Loucy (cell line): ENCODE measurements at regions not wholly inside any gene's neighbourhood (a gene's known extent, or its start where the extent isn't known, plus 50 kb on each side); places are given as distances from the start of the nearest gene placed in this dataset.

Source experiments
- H2AFZ ChIP-seq: fragments of 200-600 bp; sonication (generic); 2 replicates; pipeline ENCODE4 v1.6.0; 2016; ENCODE audit warnings: antibody characterized with exemption, mild to moderate bottlenecking, low read length, moderate library complexity
- H3F3A ChIP-seq: fragments of 200-600 bp; 2 replicates; pipeline ENCODE4 v1.6.0; 2016; ENCODE audit warnings: antibody characterized with exemption, low read depth, mild to moderate bottlenecking
- H3K27me3 ChIP-seq: fragments of 200-600 bp; sonication (generic); 2 replicates; pipeline ENCODE4 v1.6.1; 2014; ENCODE audit warnings: low read length, mild to moderate bottlenecking; ENCODE audit not compliant: insufficient read depth, poor library complexity, severe bottlenecking
- H3K36me3 ChIP-seq: fragments of 200-600 bp; sonication (generic); 2 replicates; pipeline ENCODE4 v1.6.1; 2016; ENCODE audit warnings: low read length; ENCODE audit not compliant: insufficient read depth
- H3K4me1 ChIP-seq: fragments of 200-600 bp; sonication (generic); 2 replicates; pipeline ENCODE4 v1.5.1; 2014; ENCODE audit warnings: low read length, mild to moderate bottlenecking; ENCODE audit not compliant: insufficient read depth, poor library complexity, severe bottlenecking
- H3K4me2 ChIP-seq: fragments of 200-600 bp; sonication (generic); 2 replicates; pipeline ENCODE4 v1.6.0; 2014; ENCODE audit warnings: antibody characterized with exemption, low read length, low read depth, mild to moderate bottlenecking; ENCODE audit not compliant: poor library complexity, severe bottlenecking
- H3K4me3 ChIP-seq: fragments of 200-600 bp; sonication (generic); 2 replicates; pipeline ENCODE4 v1.5.1; 2014; ENCODE audit warnings: low read length, mild to moderate bottlenecking, mixed read lengths; ENCODE audit not compliant: poor library complexity, severe bottlenecking
- H3K79me2 ChIP-seq: fragments of 200-600 bp; sonication (generic); 2 replicates; pipeline ENCODE4 v1.6.1; 2014; ENCODE audit warnings: low read length; ENCODE audit not compliant: insufficient read depth
- H3K9ac ChIP-seq: fragments of 200-600 bp; sonication (generic); 2 replicates; pipeline ENCODE4 v1.6.0; 2014; ENCODE audit warnings: mild to moderate bottlenecking, low read depth, low read length, moderate library complexity; ENCODE audit not compliant: poor library complexity, severe bottlenecking
- H3K9me2 ChIP-seq: fragments of 200-600 bp; sonication (generic); replicated peaks from 2 replicates; pipeline ENCODE4 v1.6.1; 2016; ENCODE audit warnings: low read depth, low read length, mixed read lengths
- H3K9me3 ChIP-seq: fragments of 200-600 bp; sonication (generic); 2 replicates; pipeline ENCODE4 v1.6.1; 2014; ENCODE audit warnings: mild to moderate bottlenecking, antibody characterized with exemption, low read length, low read depth; ENCODE audit not compliant: insufficient read depth
- H4K20me1 ChIP-seq: fragments of 200-600 bp; sonication (generic); 2 replicates; pipeline ENCODE4 v1.6.0; 2014; ENCODE audit warnings: antibody characterized with exemption, low read length, mild to moderate bottlenecking; ENCODE audit not compliant: insufficient read depth, poor library complexity, severe bottlenecking
- CTCF ChIP-seq: fragments of 200-600 bp; sonication (generic); conservative IDR thresholded peaks from 2 replicates; pipeline ENCODE4 v1.5.1; 2014; ENCODE audit warnings: mild to moderate bottlenecking, antibody characterized with exemption, low read length
- EZH2phosphoT487 ChIP-seq: fragments of 200-600 bp; IDR thresholded peaks from 2 replicates; pipeline ENCODE4 v1.6.1; 2018; ENCODE audit warnings: antibody characterized with exemption, mild to moderate bottlenecking, moderate library complexity, borderline replicate concordance

- no peak overlapping the region for H2AFZ ChIP-seq
- TF ChIP-seq CTCF (no peak; the same call in 1 of the 2 replicates), EZH2phosphoT487 (no peak)
- no peaks in the 10 kb centered on the region for H3F3A ChIP-seq
- H3K9ac ChIP-seq, result no peak overlapping the region
- no peaks in the 10 kb centered on the region for H4K20me1 ChIP-seq
- no peaks in the 10 kb centered on the region for H3K9me2 ChIP-seq
- H3K9me3 ChIP-seq, result no peaks in the 10 kb centered on the region
- no peak overlapping the region for H3K4me2 ChIP-seq
- H3K27me3 ChIP-seq, result no peaks in the 10 kb centered on the region
- no peaks in the 10 kb centered on the region for H3K4me1 ChIP-seq
- no peaks in the 10 kb centered on the region for H3K36me3 ChIP-seq
- H3K79me2 ChIP-seq, result no peaks in the 10 kb centered on the region
- no peak overlapping the region for H3K4me3 ChIP-seq
Observed at GRCh38 chr5:25862276-25862675, 1176.1 kb downstream of the CDH9 start.

GRCh38 chr5:25858019-25858418, 1180.4 kb downstream of the CDH9 start:
- Histone ChIP-seq H3K9me3 (no peaks in the 10 kb centered on the region), H2AFZ (no peak overlapping the region), H3K9me2 (no peaks in the 10 kb centered on the region), H3K4me1 (no peaks in the 10 kb centered on the region), H3K9ac (no peak overlapping the region), H4K20me1 (no peaks in the 10 kb centered on the region), H3K4me3 (no peak overlapping the region), H3K79me2 (no peaks in the 10 kb centered on the region), H3K27me3 (no peaks in the 10 kb centered on the region), H3F3A (no peaks in the 10 kb centered on the region), H3K4me2 (no peak overlapping the region), H3K36me3 (no peaks in the 10 kb centered on the region)
- TF ChIP-seq CTCF (peak; percentile 36; the same call in 1 of the 2 replicates), EZH2phosphoT487 (no peak)

GRCh38 chr5:25851301-25851700, 1187.1 kb downstream of the CDH9 start:
- no peaks in the 10 kb centered on the region for H3K27me3 ChIP-seq
- no peak overlapping the region for H3K9ac ChIP-seq
- H3F3A ChIP-seq, result no peaks in the 10 kb centered on the region
- H3K9me2 ChIP-seq, result no peaks in the 10 kb centered on the region
- H3K4me1 ChIP-seq, result no peaks in the 10 kb centered on the region
- no peaks in the 10 kb centered on the region for H3K36me3 ChIP-seq
- no peaks in the 10 kb centered on the region for H3K9me3 ChIP-seq
- H3K4me3 ChIP-seq, result no peak overlapping the region
- no peak overlapping the region for H3K4me2 ChIP-seq
- no peaks in the 10 kb centered on the region for H4K20me1 ChIP-seq
- no peak for TF ChIP-seq EZH2phosphoT487
- no peak overlapping the region for H2AFZ ChIP-seq
- H3K79me2 ChIP-seq, result no peaks in the 10 kb centered on the region

GRCh38 chr5:25850581-25850980, 1187.8 kb downstream of the CDH9 start:
- Histone ChIP-seq H3K4me2 (no peak overlapping the region), H3K4me1 (no peaks in the 10 kb centered on the region), H2AFZ (no peak overlapping the region), H3K27me3 (no peaks in the 10 kb centered on the region), H3K9ac (no peak overlapping the region), H3K36me3 (no peaks in the 10 kb centered on the region), H3K4me3 (no peak overlapping the region), H3K79me2 (no peaks in the 10 kb centered on the region), H4K20me1 (no peaks in the 10 kb centered on the region), H3K9me2 (no peaks in the 10 kb centered on the region), H3K9me3 (no peaks in the 10 kb centered on the region), H3F3A (no peaks in the 10 kb centered on the region)
- TF ChIP-seq CTCF (no peak), EZH2phosphoT487 (no peak)
